Parathyroid adenoma (tissue), 2 donors: ENCODE measurements at regions not wholly inside any gene's neighbourhood (a gene's known extent, or its start where the extent isn't known, plus 50 kb on each side); places are given as distances from the start of the nearest gene placed in this dataset.

Source experiments
- H2AFZ ChIP-seq: fragments of 300-600 bp; sonication (generic); one replicate; pipeline ENCODE4 v1.7.0; 2017; ENCODE audit warnings: antibody characterized with exemption, mild to moderate bottlenecking
- H3K27ac ChIP-seq: fragments of 300-600 bp; sonication (generic); one replicate; pipeline ENCODE4 v1.7.0; 2017
- H3K27me3 ChIP-seq: fragments of 300-600 bp; sonication (generic); one replicate; pipeline ENCODE4 v1.7.0; 2017; ENCODE audit warnings: low read length; ENCODE audit not compliant: control insufficient read depth, insufficient read depth
- H3K36me3 ChIP-seq: fragments of 300-600 bp; sonication (generic); one replicate; pipeline ENCODE4 v1.7.0; 2017; ENCODE audit warnings: low read length; ENCODE audit not compliant: control insufficient read depth, insufficient read depth
- H3K4me1 ChIP-seq: fragments of 300-600 bp; sonication (generic); one replicate; pipeline ENCODE4 v1.7.0; 2017; ENCODE audit warnings: control low read depth
- H3K4me2 ChIP-seq: fragments of 300-600 bp; sonication (generic); one replicate; pipeline ENCODE4 v1.7.0; 2017; ENCODE audit warnings: low read length
- H3K4me3 ChIP-seq: fragments of 300-600 bp; sonication (generic); one replicate; pipeline ENCODE4 v1.7.0; 2017; ENCODE audit warnings: low read depth, low read length
- H3K79me2 ChIP-seq: fragments of 300-600 bp; sonication (generic); one replicate; pipeline ENCODE4 v1.7.0; 2017; ENCODE audit warnings: control low read depth
- H3K9ac ChIP-seq: fragments of 300-600 bp; sonication (generic); one replicate; pipeline ENCODE4 v1.7.0; 2017; ENCODE audit warnings: mild to moderate bottlenecking
- H3K9me3 ChIP-seq: fragments of 300-600 bp; sonication (generic); one replicate; pipeline ENCODE4 v1.7.0; 2017; ENCODE audit warnings: low read length; ENCODE audit not compliant: control insufficient read depth
- TF ChIP-seq, protein P1 (sequence below): fragments of 300-600 bp; sonication (generic); IDR thresholded peaks from one replicate; pipeline ENCODE4 v1.7.0; 2017; ENCODE audit warnings: antibody characterized with exemption, mild to moderate bottlenecking
- donor health status: primary hyperparathyroidism.

DNA sequence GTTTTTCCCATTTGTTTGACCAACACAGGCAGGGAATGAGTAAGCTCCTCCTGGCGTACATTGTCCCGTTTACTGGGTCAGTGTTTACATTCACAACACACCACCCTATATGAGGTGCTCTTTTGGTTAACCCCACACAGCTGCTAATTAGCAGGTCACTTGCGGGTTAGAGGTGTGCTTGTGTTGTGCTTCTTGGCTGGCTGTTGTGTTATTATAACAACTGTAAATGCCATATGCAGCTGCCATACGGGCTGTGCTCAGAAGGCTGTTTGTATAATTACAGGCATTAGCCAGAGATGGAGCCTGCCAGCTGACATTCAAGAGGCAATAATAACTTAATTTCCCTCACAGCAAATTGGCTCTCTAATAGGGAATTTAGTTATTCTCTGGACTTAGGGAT lies 205.1 kb upstream of the ELAC2 start:
- no peak overlapping the region for H3K4me3 ChIP-seq
- no peaks in the 10 kb centered on the region for H3K9me3 ChIP-seq
- H3K9ac ChIP-seq: no peak overlapping the region
- no peaks in the 10 kb centered on the region for H3K27me3 ChIP-seq
- H3K27ac ChIP-seq: no peak overlapping the region
- H2AFZ ChIP-seq: no peak overlapping the region
- H3K4me2 ChIP-seq: no peak overlapping the region
- TF ChIP-seq, protein P1, sequence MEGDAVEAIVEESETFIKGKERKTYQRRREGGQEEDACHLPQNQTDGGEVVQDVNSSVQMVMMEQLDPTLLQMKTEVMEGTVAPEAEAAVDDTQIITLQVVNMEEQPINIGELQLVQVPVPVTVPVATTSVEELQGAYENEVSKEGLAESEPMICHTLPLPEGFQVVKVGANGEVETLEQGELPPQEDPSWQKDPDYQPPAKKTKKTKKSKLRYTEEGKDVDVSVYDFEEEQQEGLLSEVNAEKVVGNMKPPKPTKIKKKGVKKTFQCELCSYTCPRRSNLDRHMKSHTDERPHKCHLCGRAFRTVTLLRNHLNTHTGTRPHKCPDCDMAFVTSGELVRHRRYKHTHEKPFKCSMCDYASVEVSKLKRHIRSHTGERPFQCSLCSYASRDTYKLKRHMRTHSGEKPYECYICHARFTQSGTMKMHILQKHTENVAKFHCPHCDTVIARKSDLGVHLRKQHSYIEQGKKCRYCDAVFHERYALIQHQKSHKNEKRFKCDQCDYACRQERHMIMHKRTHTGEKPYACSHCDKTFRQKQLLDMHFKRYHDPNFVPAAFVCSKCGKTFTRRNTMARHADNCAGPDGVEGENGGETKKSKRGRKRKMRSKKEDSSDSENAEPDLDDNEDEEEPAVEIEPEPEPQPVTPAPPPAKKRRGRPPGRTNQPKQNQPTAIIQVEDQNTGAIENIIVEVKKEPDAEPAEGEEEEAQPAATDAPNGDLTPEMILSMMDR: no peak
- no peaks in the 10 kb centered on the region for H3K36me3 ChIP-seq
- H3K4me1 ChIP-seq: no peaks in the 10 kb centered on the region
- H3K79me2 ChIP-seq: no peaks in the 10 kb centered on the region

DNA sequence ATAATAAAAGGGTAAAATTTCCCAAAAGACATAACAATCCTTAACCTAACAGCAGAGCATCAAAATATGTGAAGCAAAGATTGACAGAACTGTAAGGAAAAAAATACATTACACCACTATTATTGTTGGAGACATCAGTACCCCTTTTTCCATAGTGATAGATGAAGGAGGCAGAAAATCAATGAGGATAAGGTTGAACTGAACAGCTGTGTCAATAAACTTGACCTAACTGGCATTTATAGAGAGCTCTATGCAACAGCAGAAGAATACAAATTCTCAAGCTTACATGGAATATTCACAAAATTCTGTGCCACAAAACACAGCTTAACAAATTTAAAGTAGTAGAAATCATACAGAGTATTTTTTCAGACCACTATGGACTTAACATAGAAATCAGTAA lies 195.0 kb upstream of the ELAC2 start:
- Histone ChIP-seq H2AFZ (no peak overlapping the region), H3K27me3 (no peaks in the 10 kb centered on the region), H3K79me2 (no peaks in the 10 kb centered on the region), H3K36me3 (no peaks in the 10 kb centered on the region), H3K9ac (no peak overlapping the region), H3K4me2 (no peak overlapping the region), H3K27ac (no peak overlapping the region), H3K4me3 (no peak overlapping the region), H3K9me3 (no peaks in the 10 kb centered on the region), H3K4me1 (no peaks in the 10 kb centered on the region)
- TF ChIP-seq, protein P1: no peak

DNA sequence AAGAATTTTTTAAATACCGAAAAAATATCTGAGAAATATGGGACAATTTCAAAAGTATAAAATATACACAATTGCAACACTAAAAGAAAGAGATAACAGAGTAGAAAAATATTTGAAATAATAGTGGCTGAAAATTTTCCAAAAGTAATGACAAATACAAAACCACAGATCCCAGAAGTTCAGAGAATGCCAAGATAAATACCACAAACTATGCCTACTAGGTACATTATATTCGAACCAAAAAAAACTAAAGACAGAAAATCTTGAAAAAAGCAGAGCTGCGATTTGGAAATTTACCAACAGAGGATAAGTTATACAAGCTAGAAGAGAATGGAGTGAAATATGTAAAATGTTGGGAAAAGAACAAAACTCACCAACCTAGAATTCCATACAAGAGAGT lies 191.3 kb upstream of the ELAC2 start:
- no peaks in the 10 kb centered on the region for H3K36me3 ChIP-seq
- H2AFZ ChIP-seq: no peak overlapping the region
- no peak overlapping the region for H3K27ac ChIP-seq
- no peaks in the 10 kb centered on the region for H3K79me2 ChIP-seq
- no peaks in the 10 kb centered on the region for H3K27me3 ChIP-seq
- H3K4me1 ChIP-seq: no peaks in the 10 kb centered on the region
- no peaks in the 10 kb centered on the region for H3K9me3 ChIP-seq
- TF ChIP-seq, protein P1: no peak
- no peak overlapping the region for H3K4me2 ChIP-seq
- H3K9ac ChIP-seq: no peak overlapping the region
- no peak overlapping the region for H3K4me3 ChIP-seq

DNA sequence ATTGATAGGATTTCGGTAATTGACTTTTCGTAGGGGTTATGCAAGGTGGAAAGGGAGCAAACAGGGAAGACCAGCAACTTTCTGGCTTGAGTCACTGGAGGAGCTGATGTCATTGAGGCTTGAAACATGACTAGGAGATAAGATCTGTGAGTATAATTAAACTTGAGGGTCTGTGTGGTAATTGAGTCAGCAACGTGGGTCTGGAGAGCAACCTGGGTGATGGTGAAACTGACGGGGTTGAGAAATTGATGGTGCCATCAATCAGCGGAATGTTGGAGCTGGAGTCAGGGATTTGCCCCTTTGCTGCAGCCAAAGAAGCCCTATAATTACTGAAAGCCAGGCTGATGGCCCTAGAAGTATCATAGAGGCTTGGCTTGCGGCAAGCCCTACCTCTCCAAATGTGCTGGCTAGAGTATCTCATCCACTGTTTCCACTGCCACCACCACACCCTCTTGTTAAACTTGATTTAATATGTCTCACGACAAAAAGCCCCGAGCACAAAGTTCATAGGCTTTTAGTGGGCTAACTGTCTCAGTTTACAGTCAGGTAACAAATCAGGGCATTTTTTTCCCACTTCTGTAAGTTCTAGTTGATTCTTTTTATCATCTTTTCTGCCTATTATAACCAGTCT lies 186.9 kb upstream of the ELAC2 start:
- H3K79me2 ChIP-seq: no peaks in the 10 kb centered on the region
- H3K27me3 ChIP-seq: no peaks in the 10 kb centered on the region
- TF ChIP-seq, protein P1: no peak

DNA sequence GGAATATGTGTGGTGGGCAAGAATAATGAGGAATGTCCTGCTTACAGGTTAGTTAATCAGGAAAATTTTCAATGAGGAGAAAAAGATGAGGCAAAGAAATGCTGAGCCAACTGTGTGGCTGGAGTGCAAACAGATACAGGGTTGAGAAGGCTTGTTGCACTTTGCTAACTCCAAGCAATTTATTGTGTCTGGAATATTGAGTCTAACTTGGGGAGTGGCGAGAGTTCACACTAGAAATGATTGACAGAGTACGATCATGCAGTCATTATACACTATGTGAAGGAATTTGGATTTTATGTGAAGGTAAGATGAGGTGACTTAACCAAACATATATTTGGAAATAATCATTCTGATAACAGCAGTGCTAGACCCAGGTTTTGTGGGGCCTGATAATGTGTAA lies 185.0 kb upstream of the ELAC2 start:
- Histone ChIP-seq H3K9me3 (no peaks in the 10 kb centered on the region), H3K36me3 (no peaks in the 10 kb centered on the region), H3K79me2 (no peaks in the 10 kb centered on the region), H3K27ac (no peak overlapping the region), H2AFZ (no peak overlapping the region), H3K4me2 (no peak overlapping the region), H3K4me3 (no peak overlapping the region), H3K4me1 (no peaks in the 10 kb centered on the region), H3K27me3 (no peaks in the 10 kb centered on the region), H3K9ac (no peak overlapping the region)
- TF ChIP-seq, protein P1: no peak

More for the DNA sequence above, 186.9 kb upstream of the ELAC2 start:
- Histone ChIP-seq H3K4me1 (no peaks in the 10 kb centered on the region), H3K36me3 (no peaks in the 10 kb centered on the region), H3K9ac (no peak overlapping the region), H3K27ac (no peak overlapping the region), H3K4me2 (no peak overlapping the region), H3K4me3 (no peak overlapping the region), H3K9me3 (no peaks in the 10 kb centered on the region), H2AFZ (no peak overlapping the region)
